HCT116 (cell line): ENCODE measurements at regions not wholly inside any gene's neighbourhood (a gene's known extent, or its start where the extent isn't known, plus 50 kb on each side); places are given as distances from the start of the nearest gene placed in this dataset.

Experiments
- ATAC-seq: fragments of 200-7000 bp; cut with Tn5 transposase; 2 replicates; pipeline ENCODE4 v1.9.1; 2020; ENCODE audit warnings: mild to moderate bottlenecking, moderate library complexity
- BruUV-seq: library from RNA; stranded (reverse); fragments of 400-500 nt; replicated peaks from 2 replicates; lab custom pipeline; 2021; lab: Mats Ljungman, UMichigan
- CTCF ChIA-PET: fragments of 300-600 bp; sonication (Branson Sonifier 250); formaldehyde crosslinking; loops from one replicate; lab custom pipeline; 2021; ENCODE audit warnings: antibody characterized with exemption; lab: Charles Lee
- POLR2A ChIA-PET: fragments of 300-600, 350-600 bp; sonication (Branson Sonifier 250); formaldehyde crosslinking; loops from one replicate; lab custom pipeline; 2021; ENCODE audit warnings: antibody characterized with exemption; lab: Charles Lee
- RAD21 ChIA-PET, 2 experiments: fragments of 300-600 bp; sonication (Branson Sonifier 250); formaldehyde crosslinking; loops; one replicate each; lab custom pipeline; 2023; ENCODE audit warnings: low total read pairs in 2 of 2; ENCODE audit not compliant: uncharacterized antibody in 2 of 2, unreplicated experiment in 2 of 2, low non-redundant PET in 1 of 2; lab: Charles Lee
- DNase-seq: peaks from one replicate; pipeline ENCODE4 v3.0.0-alpha.2; 2010; ENCODE audit warnings: low read depth, low spot score
- H2AFZ ChIP-seq: fragments of 200-600 bp; shearing (Covaris generic), sonication (generic); 2 replicates; pipeline ENCODE4 v1.6.1; 2017; ENCODE audit warnings: low read depth, mixed run types, mixed read lengths, antibody characterized with exemption, low read length; ENCODE audit not compliant: poor library complexity, severe bottlenecking
- H3K27ac ChIP-seq: 2 replicates; pipeline ENCODE4 v1.5.1; 2012; ENCODE audit warnings: low read depth, low read length
- H3K27me3 ChIP-seq: fragments of 200-600 bp; sonication (generic); 2 replicates; pipeline ENCODE4 v1.6.1; 2016; ENCODE audit warnings: mixed run types, low read length, mixed read lengths; ENCODE audit not compliant: insufficient read depth
- H3K36me3 ChIP-seq, 2 experiments: fragments of 200-500 bp in 1 of 2; fragments of 200-600 bp in 1 of 2; sonication (Bioruptor generic) in 1 of 2; sonication (generic) in 1 of 2; 2 replicates each; pipeline versions ENCODE4 v1.5.1 to v1.6.1; 2014 to 2016; ENCODE audit warnings: low read length in 2 of 2, inconsistent platforms in 1 of 2, mixed read lengths in 1 of 2, mixed run types in 1 of 2; ENCODE audit not compliant: insufficient read depth in 2 of 2, control insufficient read depth in 1 of 2
- H3K4me1 ChIP-seq, 2 experiments: fragments of 200-600 bp in 1 of 2; sonication (generic) in 1 of 2; 2 replicates each; pipeline versions ENCODE4 v1.5.1 to v1.6.1; 2012 to 2017; ENCODE audit warnings: low read length in 2 of 2, inconsistent platforms in 1 of 2, mild to moderate bottlenecking in 1 of 2, mixed read lengths in 1 of 2, mixed run types in 1 of 2, moderate library complexity in 1 of 2; ENCODE audit not compliant: insufficient read depth in 2 of 2, control insufficient read depth in 1 of 2
- H3K4me2 ChIP-seq: fragments of 200-600 bp; sonication (generic); 2 replicates; pipeline ENCODE4 v1.6.1; 2017; ENCODE audit warnings: mixed run types, low read length, mixed read lengths
- H3K4me3 ChIP-seq, 2 experiments: fragments of 200-600 bp in 1 of 2; sonication (generic) in 1 of 2; replicated peaks in 1 of 2; 2 replicates each; pipeline ENCODE4 v1.5.1; 2011 to 2016; ENCODE audit warnings: low read length in 2 of 2, control low read depth in 1 of 2, low read depth in 1 of 2, mild to moderate bottlenecking in 1 of 2, mixed read lengths in 1 of 2, mixed run types in 1 of 2
- H3K79me2 ChIP-seq: fragments of 200-600 bp; sonication (generic); 2 replicates; pipeline ENCODE4 v1.6.1; 2017; ENCODE audit warnings: mild to moderate bottlenecking, mixed run types, low read length, moderate library complexity, mixed read lengths; ENCODE audit not compliant: insufficient read depth
- H3K9ac ChIP-seq: fragments of 200-600 bp; sonication (generic); 2 replicates; pipeline ENCODE4 v1.6.1; 2016; ENCODE audit warnings: low read length, mixed read lengths
- H3K9me2 ChIP-seq: fragments of 200-600 bp; sonication (generic), shearing (Covaris generic); 2 replicates; pipeline ENCODE4 v1.6.1; 2017; ENCODE audit warnings: mixed run types, mild to moderate bottlenecking, moderate library complexity; ENCODE audit not compliant: insufficient read depth
- H3K9me3 ChIP-seq, 2 experiments: fragments of 200-500 bp in 1 of 2; fragments of 200-600 bp in 1 of 2; sonication (Bioruptor generic) in 1 of 2; sonication (generic) in 1 of 2; 2 replicates each; pipeline ENCODE4 v1.6.1; 2014 to 2017; ENCODE audit warnings: low read length in 2 of 2, mixed read lengths in 2 of 2, inconsistent platforms in 1 of 2, low read depth in 1 of 2, mild to moderate bottlenecking in 1 of 2, mixed run types in 1 of 2, moderate library complexity in 1 of 2; ENCODE audit not compliant: control insufficient read depth in 1 of 2, insufficient read depth in 1 of 2
- H4K20me1 ChIP-seq: fragments of 200-600 bp; sonication (generic), shearing (Covaris generic); 2 replicates; pipeline ENCODE4 v1.6.1; 2017; ENCODE audit warnings: mixed run types, mild to moderate bottlenecking, moderate library complexity; ENCODE audit not compliant: insufficient read depth
- EZH2phosphoT487 ChIP-seq: fragments of 200-600 bp; IDR thresholded peaks from 2 replicates; pipeline ENCODE4 v1.6.1; 2018; ENCODE audit warnings: antibody characterized with exemption, borderline replicate concordance
- FOSL1 ChIP-seq: IDR thresholded peaks from 2 replicates; pipeline ENCODE4 v1.6.1; 2012; ENCODE audit warnings: low read depth
- JUND ChIP-seq: IDR thresholded peaks from 2 replicates; pipeline ENCODE4 v1.6.1; 2012
- MAX ChIP-seq: IDR thresholded peaks from 2 replicates; pipeline ENCODE4 v1.6.1; 2012
- RAD21 ChIP-seq: IDR thresholded peaks from 2 replicates; pipeline ENCODE4 v1.6.1; 2012; ENCODE audit warnings: low read depth, mild to moderate bottlenecking
- SRF ChIP-seq: IDR thresholded peaks from 2 replicates; pipeline ENCODE4 v1.6.1; 2012; ENCODE audit warnings: low read depth
- ZFX ChIP-seq: fragments of 450-650 bp; IDR thresholded peaks from 2 replicates; pipeline ENCODE4 v1.6.1; 2017
- ZNF274 ChIP-seq: fragments of 200-500 bp; sonication (Bioruptor generic); IDR thresholded peaks from 2 replicates; pipeline ENCODE4 v1.6.1; 2014; ENCODE audit warnings: mild to moderate bottlenecking, low read depth, low read length, inconsistent platforms
- intact Hi-C: fragments of 100-400 bp; cut with micrococcal nuclease; formaldehyde crosslinking; loops from 2 replicates; pipeline ENCODE4 v1.10.0; 2022

- peak overlapping the region; percentile 82 for H3K9ac ChIP-seq
- DNase-seq (no peak), ATAC-seq (no peak)
- TF ChIP-seq ZNF274 (no peak), RAD21 (0 out of 2 replicates have a peak, but pooled peaks have one; percentile 4)
- ChIA-PET CTCF (interaction anchor here (1.1 kb wide), 1 partner anchor 227 kb away, joined by 4 read pairs; no protein-coding TSS in a partner anchor), RAD21 (no interaction called here), POLR2A (interaction anchor here (0.9 to 5.2 kb wide), 18 partner anchors 9 to 219 kb away, joined by 3 to 37 read pairs (median 5); no protein-coding TSS in a partner anchor)
- peaks cover 6 to 30% of the 10 kb centered on the region in 2 experiments; a peak in 3 of 4 replicates for H3K36me3 ChIP-seq
- H2AFZ ChIP-seq: no peak overlapping the region
- H3K9me3 ChIP-seq: no peaks in the 10 kb centered on the region
- no peaks in the 10 kb centered on the region for H3K9me2 ChIP-seq
- H3K27me3 ChIP-seq: no peaks in the 10 kb centered on the region
- 0 out of 2 replicates have a peak, but pooled peaks cover 5% of the 10 kb centered on the region for H4K20me1 ChIP-seq
- H3K79me2 ChIP-seq: peaks cover 99% of the 10 kb centered on the region
- H3K4me1 ChIP-seq: peaks cover 61 to 83% of the 10 kb centered on the region in 2 experiments
- H3K4me3 ChIP-seq: peak overlapping the region in 1 of 2 experiments; percentile 72; a peak in 1 of 4 replicates
- intact Hi-C loops: loop anchor here (2.0 kb wide), 1 partner anchor 227 kb away; no protein-coding TSS in a partner anchor
- H3K27ac ChIP-seq: peak overlapping the region; percentile 99
- H3K4me2 ChIP-seq: peak overlapping the region; percentile 73
- no TSS peak for BruUV-seq
Observed at GRCh38 chr9:21561502-21561901, 79.4 kb upstream of the IFNE start.

- intact Hi-C loops: no loop called here
- Histone ChIP-seq H4K20me1 (no peaks in the 10 kb centered on the region), H3K4me1 (peaks cover 87 to 92% of the 10 kb centered on the region in 2 experiments), H3K36me3 (peaks cover 0 to 13% of the 10 kb centered on the region in 2 experiments; a peak in 2 of 4 replicates), H3K27ac (peak overlapping the region; percentile 99), H3K4me2 (peak overlapping the region; percentile 61), H3K9ac (peak overlapping the region; percentile 60), H3K27me3 (no peaks in the 10 kb centered on the region), H3K9me3 (no peaks in the 10 kb centered on the region), H3K79me2 (peaks cover 99% of the 10 kb centered on the region), H2AFZ (no peak overlapping the region), H3K4me3 (peak overlapping the region; percentile 6 to 15; a peak in 3 of 4 replicates), H3K9me2 (no peaks in the 10 kb centered on the region)
- TF ChIP-seq ZFX: no peak
- TF ChIP-seq SRF: no peak
- TF ChIP-seq FOSL1: no peak
- no peak for TF ChIP-seq JUND
- no peak for TF ChIP-seq EZH2phosphoT487
- TF ChIP-seq MAX: no peak
- ChIA-PET POLR2A (interaction anchor here (1.4 to 5.2 kb wide), 6 partner anchors 8 to 125 kb away, joined by 4 to 37 read pairs (median 18); no protein-coding TSS in a partner anchor), RAD21 (no interaction called here), CTCF (interaction anchor here (1.0 kb wide), 1 partner anchor 225 kb away, joined by 3 read pairs; no protein-coding TSS in a partner anchor)
- no TSS peak for BruUV-seq
- DNase-seq (no peak), ATAC-seq (no peak)
Observed at GRCh38 chr9:21564175-21564574, 82.1 kb upstream of the IFNE start.
